MM.1S (cell line): ENCODE measurements at regions not wholly inside any gene's neighbourhood (a gene's known extent, or its start where the extent isn't known, plus 50 kb on each side); places are given as distances from the start of the nearest gene placed in this dataset.
"Not testable (repeated sequence)": the region's sequence is repeated elsewhere in the genome, so short reads cannot be mapped to it uniquely, and the experiment has no call there.

Experiments used
- DNase-seq: peaks from one replicate; pipeline ENCODE4 v3.0.0-alpha.2; 2015
- H2AFZ ChIP-seq: fragments of 300-600 bp; sonication (generic); 2 replicates; pipeline ENCODE4 v1.6.0; 2016; ENCODE audit warnings: antibody characterized with exemption, low read length
- H3F3A ChIP-seq: fragments of 300-600 bp; sonication (generic); 2 replicates; pipeline ENCODE4 v1.6.1; 2016; ENCODE audit warnings: mild to moderate bottlenecking, antibody characterized with exemption, low read length, moderate library complexity, mixed read lengths; ENCODE audit not compliant: insufficient read depth
- H3K27ac ChIP-seq: fragments of 300-600 bp; sonication (generic); 2 replicates; pipeline ENCODE4 v1.5.1; 2016; ENCODE audit warnings: mild to moderate bottlenecking, low read length
- H3K27me3 ChIP-seq: fragments of 300-600 bp; sonication (generic); replicated peaks from 2 replicates; pipeline ENCODE4 v1.6.0; 2016; ENCODE audit warnings: low read length; ENCODE audit not compliant: insufficient read depth
- H3K36me3 ChIP-seq: fragments of 300-600 bp; sonication (generic); replicated peaks from 2 replicates; pipeline ENCODE4 v1.6.1; 2016; ENCODE audit warnings: mild to moderate bottlenecking, low read length, mixed read lengths; ENCODE audit not compliant: insufficient read depth
- H3K4me1 ChIP-seq: fragments of 300-600 bp; sonication (generic); 2 replicates; pipeline ENCODE4 v1.6.1; 2016; ENCODE audit warnings: low read length, mixed read lengths
- H3K4me2 ChIP-seq: fragments of 300-600 bp; sonication (generic); 2 replicates; pipeline ENCODE4 v1.6.0; 2016; ENCODE audit warnings: low read depth, low read length
- H3K4me3 ChIP-seq: fragments of 300-600 bp; sonication (generic); 2 replicates; pipeline ENCODE4 v1.5.1; 2016; ENCODE audit warnings: low read length, mixed read lengths
- H3K79me2 ChIP-seq: fragments of 300-600 bp; sonication (generic); 2 replicates; pipeline ENCODE4 v1.6.1; 2016; ENCODE audit warnings: mixed run types, low read length, mixed read lengths
- H3K9ac ChIP-seq: fragments of 300-600 bp; sonication (generic); 2 replicates; pipeline ENCODE4 v1.6.1; 2016; ENCODE audit warnings: low read length, mixed read lengths
- H3K9me2 ChIP-seq: fragments of 300-600 bp; sonication (generic); replicated peaks from 2 replicates; pipeline ENCODE4 v1.6.1; 2016; ENCODE audit warnings: mild to moderate bottlenecking, low read length, mixed read lengths; ENCODE audit not compliant: insufficient read depth
- H3K9me3 ChIP-seq: fragments of 300-600 bp; sonication (generic); replicated peaks from 2 replicates; pipeline ENCODE4 v1.6.1; 2016; ENCODE audit warnings: mild to moderate bottlenecking, low read length, mixed read lengths; ENCODE audit not compliant: insufficient read depth
- H4K20me1 ChIP-seq: fragments of 300-600 bp; sonication (generic); 2 replicates; pipeline ENCODE4 v1.6.1; 2016; ENCODE audit warnings: mild to moderate bottlenecking, low read length, moderate library complexity, mixed read lengths; ENCODE audit not compliant: insufficient read depth
- CTCF ChIP-seq: fragments of 300-600 bp; sonication (generic); IDR thresholded peaks from 2 replicates; pipeline ENCODE4 v1.5.1; 2016; ENCODE audit warnings: antibody characterized with exemption, low read length, mixed read lengths
- EZH2 ChIP-seq: fragments of 300-600 bp; sonication (generic); optimal IDR thresholded peaks from 2 replicates; pipeline ENCODE3; 2017; ENCODE audit warnings: low read depth, mild to moderate bottlenecking, antibody characterized with exemption, low read length, mixed read lengths
- EZH2phosphoT487 ChIP-seq: fragments of 300-600 bp; sonication (generic); IDR thresholded peaks from 2 replicates; pipeline ENCODE4 v1.6.1; 2018; ENCODE audit warnings: antibody characterized with exemption, low read length

DNA sequence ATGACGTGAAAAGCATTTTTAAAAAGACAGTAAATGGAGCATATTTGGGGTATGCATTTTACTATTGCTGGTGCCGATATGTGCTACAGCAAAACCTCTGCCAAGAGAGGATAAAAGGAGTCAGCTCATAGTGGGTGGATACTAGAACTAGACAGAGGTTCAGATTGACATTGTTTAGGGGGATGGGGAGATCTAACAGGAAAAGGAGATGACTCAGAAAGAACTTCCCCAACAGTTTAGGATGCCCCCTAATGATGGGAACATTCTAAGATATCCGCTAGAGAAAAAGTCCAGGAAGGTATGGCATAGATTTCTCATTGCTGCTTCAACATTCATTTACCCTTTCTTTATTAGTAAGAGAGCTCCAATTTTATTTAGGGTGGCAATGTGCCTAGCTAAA lies 110.5 kb upstream of the CLEC14A start:
- Histone ChIP-seq H4K20me1 (no peaks in the 10 kb centered on the region), H3K27ac (no peak overlapping the region), H3K36me3 (no peaks in the 10 kb centered on the region), H3K4me2 (no peak overlapping the region), H3K9me3 (no peaks in the 10 kb centered on the region), H3K9me2 (no peaks in the 10 kb centered on the region), H3F3A (no peaks in the 10 kb centered on the region), H3K4me3 (no peak overlapping the region), H3K4me1 (no peaks in the 10 kb centered on the region), H3K27me3 (no peaks in the 10 kb centered on the region), H3K9ac (no peak overlapping the region), H2AFZ (no peak overlapping the region), H3K79me2 (no peaks in the 10 kb centered on the region)
- DNase-seq: no peak
- no peak for TF ChIP-seq EZH2phosphoT487
- no peak for TF ChIP-seq EZH2
- TF ChIP-seq CTCF: no peak

GRCh38 chr14:38363217-38363616 lies 107.3 kb upstream of the CLEC14A start:
- no peaks in the 10 kb centered on the region for H3K9me2 ChIP-seq
- no peak for TF ChIP-seq EZH2phosphoT487
- no peak for TF ChIP-seq EZH2

DNA sequence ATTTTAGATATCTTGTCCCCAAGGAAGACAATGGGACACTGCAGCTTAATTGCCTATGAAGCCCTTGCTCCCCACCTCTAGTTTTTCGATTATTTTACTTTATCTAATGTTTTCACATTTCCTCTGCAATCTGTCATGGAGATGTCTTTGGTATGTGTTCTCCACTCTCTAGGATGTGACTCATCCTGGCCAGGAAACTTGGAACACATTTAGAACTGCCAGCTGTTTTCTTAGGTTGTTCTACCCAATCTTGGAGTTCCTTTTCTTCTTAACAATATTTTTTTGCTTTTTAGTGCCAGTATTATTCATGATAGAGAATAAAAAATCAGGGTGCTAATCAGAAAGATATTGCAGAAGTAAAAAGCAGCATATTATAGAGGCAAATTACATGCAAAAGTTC lies 101.7 kb upstream of the CLEC14A start:
- DNase-seq: no peak
- no peak overlapping the region for H3K4me2 ChIP-seq
- no peaks in the 10 kb centered on the region for H3K27me3 ChIP-seq
- no peaks in the 10 kb centered on the region for H3K9me2 ChIP-seq
- H3K79me2 ChIP-seq: no peaks in the 10 kb centered on the region
- H2AFZ ChIP-seq: no peak overlapping the region
- H3K4me1 ChIP-seq: no peaks in the 10 kb centered on the region
- no peaks in the 10 kb centered on the region for H4K20me1 ChIP-seq
- no peak overlapping the region for H3K4me3 ChIP-seq
- no peaks in the 10 kb centered on the region for H3F3A ChIP-seq
- no peak overlapping the region for H3K9ac ChIP-seq
- H3K9me3 ChIP-seq: no peaks in the 10 kb centered on the region
- no peak overlapping the region for H3K27ac ChIP-seq
- TF ChIP-seq EZH2: no peak
- no peak for TF ChIP-seq CTCF
- TF ChIP-seq EZH2phosphoT487: no peak
- H3K36me3 ChIP-seq: no peaks in the 10 kb centered on the region

More at GRCh38 chr14:38363217-38363616, 107.3 kb upstream of the CLEC14A start:
- H4K20me1 ChIP-seq: no peaks in the 10 kb centered on the region
- no peak overlapping the region for H2AFZ ChIP-seq
- no peaks in the 10 kb centered on the region for H3K4me1 ChIP-seq
- no peaks in the 10 kb centered on the region for H3K9me3 ChIP-seq
- no peaks in the 10 kb centered on the region for H3F3A ChIP-seq
- DNase-seq: no peak
- H3K9ac ChIP-seq: no peak overlapping the region
- H3K4me3 ChIP-seq: no peak overlapping the region
- H3K4me2 ChIP-seq: no peak overlapping the region
- H3K27me3 ChIP-seq: no peaks in the 10 kb centered on the region
- no peaks in the 10 kb centered on the region for H3K79me2 ChIP-seq
- no peaks in the 10 kb centered on the region for H3K36me3 ChIP-seq
- H3K27ac ChIP-seq: no peak overlapping the region

DNA sequence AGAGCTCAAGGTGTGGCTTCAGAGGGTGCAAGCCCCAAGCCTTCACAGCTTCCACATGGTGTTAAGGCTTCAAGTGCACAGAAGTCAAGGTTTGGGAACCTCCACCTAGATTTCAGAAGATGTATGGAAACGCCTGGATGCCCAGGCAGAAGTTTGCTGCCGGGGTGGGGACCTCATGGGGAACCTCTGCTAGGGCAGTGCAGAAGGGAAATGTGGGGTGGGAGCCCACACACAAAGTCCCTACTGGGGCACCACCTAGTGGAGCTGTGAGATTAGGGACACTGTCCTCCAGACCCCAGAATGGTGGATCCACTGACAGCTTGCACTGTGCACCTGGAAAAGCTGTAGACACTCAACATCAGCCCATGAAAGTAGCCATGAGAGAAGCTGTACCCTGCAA lies 99.6 kb upstream of the CLEC14A start:
- H3K79me2 ChIP-seq, H3K4me3 ChIP-seq, H3K9me2 ChIP-seq, H3F3A ChIP-seq, H3K9ac ChIP-seq, H3K27me3 ChIP-seq, H3K27ac ChIP-seq, DNase-seq, H2AFZ ChIP-seq, H4K20me1 ChIP-seq, H3K4me2 ChIP-seq, H3K36me3 ChIP-seq, H3K4me1 ChIP-seq, H3K9me3 ChIP-seq: not testable (repeated sequence)
